Activated CD4-positive, alpha-beta T cell treated with anti-CD3 and anti-CD28 coated beads for 48 hours (primary cell): ENCODE measurements at regions not wholly inside any gene's neighbourhood (a gene's known extent, or its start where the extent isn't known, plus 50 kb on each side); places are given as distances from the start of the nearest gene placed in this dataset.

Experiments used
- DNase-seq: peaks from one replicate; pipeline ENCODE4 v3.0.0-alpha.2; 2020

DNA sequence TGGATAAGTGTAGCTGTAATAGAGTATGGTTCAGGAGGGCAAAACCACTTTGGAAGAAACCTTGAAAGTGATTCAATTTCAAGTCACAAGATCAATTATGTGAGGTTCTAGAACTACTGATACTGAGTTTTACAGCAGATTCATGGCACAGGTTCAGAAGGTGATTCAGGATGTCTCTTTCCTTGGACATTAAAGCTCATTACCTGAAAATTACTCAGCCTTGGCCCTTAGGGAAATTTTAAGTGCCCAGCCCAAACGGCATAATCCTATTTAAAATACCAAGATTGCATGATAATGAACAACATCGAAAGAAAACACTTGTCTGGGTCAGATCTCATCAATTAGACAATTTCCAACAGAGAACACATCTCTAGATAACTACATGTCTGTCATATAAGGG lies 70.2 kb upstream of the SLC38A2 start:
- no peak for DNase-seq

DNA sequence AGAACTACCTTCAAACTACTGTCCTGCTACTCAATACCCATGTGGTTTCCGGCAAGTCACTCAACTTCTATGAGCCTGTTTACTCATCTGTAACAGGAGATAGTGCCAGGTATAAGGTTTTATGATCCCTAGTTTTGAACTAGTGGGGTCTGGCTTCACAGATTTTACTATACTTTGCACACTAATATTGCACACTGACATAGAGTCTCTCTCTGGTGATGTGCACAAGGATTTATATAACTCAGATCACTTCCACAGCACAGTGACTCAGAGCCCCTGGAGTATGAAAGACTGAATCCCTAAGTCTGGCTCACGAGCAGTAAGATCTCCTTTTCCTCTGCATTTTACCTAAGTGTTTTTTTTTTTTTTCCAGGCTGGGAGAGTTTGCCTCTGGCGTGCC lies 69.7 kb upstream of the SLC38A2 start:
- DNase-seq = no peak

DNA sequence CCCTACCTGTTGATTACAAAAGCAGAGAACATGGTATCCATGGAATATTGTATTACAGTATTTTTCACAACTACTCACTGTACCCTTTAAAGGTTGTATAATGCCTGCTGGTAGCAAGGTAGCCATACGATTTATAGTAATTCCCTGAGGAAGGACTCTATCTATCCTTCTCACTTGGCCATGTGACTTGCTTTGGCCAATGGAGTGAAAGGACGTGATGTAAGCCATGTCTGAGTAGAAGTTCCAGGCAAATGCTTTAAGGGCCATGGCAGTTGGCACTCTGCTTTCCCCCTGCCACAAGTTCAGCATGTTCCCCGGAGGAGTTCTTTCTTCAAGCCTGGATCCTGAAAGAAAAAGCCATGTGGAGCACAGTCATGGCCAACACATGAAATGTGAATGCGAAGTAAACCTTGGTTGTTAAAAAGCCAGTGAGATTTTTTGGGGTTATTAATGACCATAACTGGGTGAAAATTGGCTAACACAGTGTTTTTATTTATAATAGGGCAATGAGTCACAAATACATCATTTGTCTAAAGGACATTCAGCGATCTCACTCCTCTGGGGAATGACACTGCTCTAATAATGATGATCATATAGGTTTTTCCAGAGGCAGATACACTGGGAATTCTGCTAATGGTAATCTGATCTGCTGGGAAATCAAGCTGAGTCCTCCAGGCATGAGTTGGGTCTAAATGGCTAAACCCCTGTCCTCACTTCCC lies 67.4 kb upstream of the SLC38A2 start:
- no peak for DNase-seq

DNA sequence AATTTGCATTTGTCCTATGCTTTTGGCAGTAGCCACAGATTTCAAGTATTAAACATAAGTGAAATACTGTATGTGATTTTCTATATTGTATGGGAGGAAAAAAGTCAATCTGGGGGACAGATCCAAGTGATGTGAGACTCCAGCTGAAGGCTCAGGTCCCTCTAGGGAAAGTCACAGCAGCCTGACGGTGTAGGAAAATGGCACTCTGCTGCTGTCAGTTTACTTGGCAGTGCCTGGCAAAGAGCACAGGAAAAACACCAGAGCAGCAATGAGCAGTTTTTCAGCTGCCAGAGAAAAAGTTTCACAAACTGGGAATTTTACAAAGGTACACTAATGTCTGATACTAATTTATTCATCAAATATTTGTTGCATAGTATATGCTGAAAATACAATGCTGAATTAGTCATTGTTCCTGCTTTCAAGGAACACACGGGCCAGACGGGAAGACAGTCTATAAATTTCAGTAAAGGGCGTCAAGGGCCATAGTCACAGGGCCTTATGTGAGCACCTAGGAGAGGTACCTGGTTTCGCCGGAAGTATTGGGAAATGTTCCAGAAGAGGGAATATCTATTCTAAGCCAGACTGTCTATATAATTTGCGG lies 66.2 kb upstream of the SLC38A2 start:
- no peak for DNase-seq

DNA sequence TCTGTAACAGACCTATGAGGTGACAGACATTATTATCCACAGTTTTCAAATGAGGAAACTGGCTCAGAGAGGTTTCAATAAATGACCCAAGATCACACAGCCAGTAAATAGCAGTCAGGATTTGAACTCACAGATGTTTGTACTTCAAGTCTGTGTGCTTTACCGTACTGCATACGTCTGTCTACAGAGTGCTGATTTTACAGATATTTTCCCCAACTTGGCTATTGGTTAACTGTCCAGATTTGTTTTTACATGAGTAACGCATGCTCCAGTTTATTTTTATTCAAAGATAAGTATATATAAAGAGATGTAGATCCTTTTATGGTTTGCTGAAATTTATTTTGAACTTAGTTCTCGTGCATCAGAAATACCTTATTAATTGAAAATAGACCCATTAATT lies 65.7 kb upstream of the SLC38A2 start:
- no peak for DNase-seq

DNA sequence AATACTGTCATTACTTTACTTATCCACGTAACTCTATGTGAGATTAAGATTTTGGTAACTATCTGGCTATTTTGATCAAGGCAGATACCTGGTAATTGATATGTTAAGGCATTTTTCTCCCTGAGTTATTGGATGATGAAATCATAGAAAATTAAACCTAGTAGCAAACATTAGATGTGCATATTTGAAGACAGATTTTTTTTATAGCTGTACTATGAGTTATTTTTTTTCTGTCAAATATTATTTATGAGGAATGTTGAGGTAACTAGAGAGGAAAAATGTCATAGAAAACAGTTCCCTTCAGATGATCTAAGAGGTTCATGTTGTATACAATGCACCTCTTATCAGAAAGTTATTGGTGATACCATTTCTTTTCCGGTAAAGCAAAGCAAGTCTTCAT lies 64.9 kb upstream of the SLC38A2 start:
- DNase-seq = no peak

DNA sequence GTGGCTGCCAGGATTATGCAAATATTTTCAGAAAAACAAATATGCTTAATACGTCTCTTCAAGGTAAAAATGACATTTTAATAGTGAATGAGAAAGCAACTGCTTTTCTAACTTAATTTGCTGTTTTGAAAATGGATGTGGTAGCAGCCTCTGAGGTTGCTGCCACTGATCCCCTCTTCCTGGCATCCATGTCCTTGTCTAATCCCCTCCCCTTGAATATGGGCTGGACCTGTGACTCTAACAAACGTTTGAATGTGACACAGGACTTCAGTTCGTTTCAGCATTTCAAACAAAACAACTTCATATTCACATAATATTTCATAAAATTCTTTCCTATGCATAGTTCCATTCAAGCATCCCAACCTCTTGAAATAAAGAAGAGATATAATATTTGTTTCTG lies 64.2 kb upstream of the SLC38A2 start:
- no peak for DNase-seq

DNA sequence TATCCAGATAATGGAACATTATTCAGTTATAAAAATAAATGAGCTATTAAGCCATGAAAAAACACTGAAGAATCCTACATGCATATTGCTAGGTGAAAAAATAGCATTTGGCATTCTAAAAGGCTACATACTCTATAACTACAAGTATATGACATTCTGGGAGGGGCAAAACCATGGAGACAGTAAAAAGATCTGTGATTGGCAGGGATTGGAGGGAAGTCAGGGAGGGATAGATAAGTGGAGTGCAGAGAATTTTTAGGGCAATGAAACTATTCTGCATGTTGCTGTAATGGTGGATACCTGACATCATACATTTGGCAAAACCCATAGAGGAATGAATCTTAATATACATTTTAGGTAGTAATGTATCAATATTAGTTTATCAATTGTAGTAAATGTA lies 63.1 kb upstream of the SLC38A2 start:
- no peak for DNase-seq

DNA sequence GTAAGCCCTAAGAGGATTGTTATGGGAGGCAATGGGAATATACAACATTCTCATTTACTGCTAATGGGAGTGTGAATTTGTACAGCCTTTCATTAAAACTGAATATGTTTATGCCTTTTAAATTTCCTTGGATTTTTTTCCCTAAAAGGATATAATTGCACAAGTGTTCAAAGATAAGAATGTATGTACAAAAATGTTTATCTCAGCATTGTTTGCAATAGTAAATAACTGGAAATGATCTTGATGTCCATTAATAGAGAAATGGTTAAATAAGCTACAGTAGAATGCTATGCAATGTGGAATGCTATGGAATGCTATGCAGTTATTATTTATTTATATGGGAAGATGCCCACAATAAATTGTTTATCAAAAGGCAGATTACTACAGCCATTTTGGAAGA lies 62.5 kb upstream of the SLC38A2 start:
- no peak for DNase-seq

DNA sequence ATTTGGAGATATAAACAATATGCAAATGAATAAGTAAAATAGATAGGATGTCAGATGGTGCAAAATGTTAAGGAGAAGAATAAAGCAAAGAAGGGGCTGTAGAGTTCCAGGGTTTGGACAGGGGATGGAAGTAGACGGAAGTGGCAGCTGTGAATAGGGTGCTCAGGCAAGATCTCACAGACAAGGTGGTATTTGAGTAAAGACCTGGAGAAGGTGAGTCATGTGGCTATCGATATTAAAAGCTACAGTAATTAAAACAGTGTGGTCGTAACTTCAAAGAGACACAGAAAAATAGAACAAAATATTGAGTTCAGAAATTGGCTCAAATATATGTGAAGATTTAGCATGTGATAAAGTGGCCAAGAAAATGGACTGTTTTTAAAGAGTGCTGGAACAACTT lies 61.3 kb upstream of the SLC38A2 start:
- DNase-seq = no peak

DNA sequence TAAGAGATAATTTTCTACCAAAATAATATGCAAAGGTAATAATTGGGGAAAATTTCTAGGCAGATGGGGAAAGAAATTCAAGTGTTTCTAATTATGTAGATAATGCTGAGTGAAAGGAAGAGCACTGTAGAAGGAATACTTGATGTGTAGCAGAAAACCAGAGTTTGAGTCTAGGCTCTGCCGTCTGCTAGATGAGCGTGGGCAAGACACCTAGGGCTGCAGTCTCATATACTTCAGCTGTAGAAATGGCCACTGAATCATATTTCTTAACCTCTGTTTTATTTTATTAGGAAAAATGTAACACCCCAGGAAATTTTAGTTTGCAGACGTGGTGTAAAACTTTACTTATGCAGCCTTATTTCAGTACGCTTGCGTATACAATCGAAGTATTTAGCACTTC lies 59.8 kb upstream of the SLC38A2 start:
- no peak for DNase-seq

DNA sequence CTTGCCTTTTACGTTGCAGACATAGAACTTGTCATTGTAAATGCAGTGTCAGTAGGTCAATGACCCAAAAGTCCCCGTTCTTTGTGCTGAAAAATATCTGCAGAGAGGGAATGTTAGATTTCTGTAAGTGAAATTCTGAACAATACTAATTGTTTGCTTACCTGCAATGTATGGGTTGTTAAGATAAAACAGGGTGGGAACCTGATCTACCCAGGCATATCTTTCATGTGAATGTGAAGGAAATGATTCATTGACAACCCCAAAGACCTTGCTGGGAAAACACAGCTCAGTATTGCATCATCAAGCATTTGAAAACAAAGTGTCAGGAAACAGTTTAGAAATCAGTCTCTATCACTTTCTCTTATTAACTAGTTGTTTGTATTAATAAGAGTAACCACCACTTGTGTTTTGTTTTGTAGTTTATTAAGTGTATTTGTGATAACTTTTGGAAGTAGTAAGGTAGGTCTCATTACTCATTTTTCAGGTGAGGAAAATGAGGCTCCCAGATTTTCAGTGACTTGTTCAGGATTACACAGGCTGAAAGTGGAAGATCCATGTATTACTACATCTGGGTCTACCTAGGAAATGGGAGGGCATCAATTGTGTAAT lies 57.9 kb upstream of the SLC38A2 start:
- DNase-seq = no peak
